Dermis microvascular lymphatic vessel endothelial cell (primary cell): ENCODE measurements at regions not wholly inside any gene's neighbourhood (a gene's known extent, or its start where the extent isn't known, plus 50 kb on each side); places are given as distances from the start of the nearest gene placed in this dataset.

Source experiments
- DNase-seq, 2 donors: peaks; one replicate each; pipeline versions ENCODE4 v3.0.0 to v3.0.0-alpha.2; 2010; ENCODE audit warnings: low read depth in 2 of 2

DNA sequence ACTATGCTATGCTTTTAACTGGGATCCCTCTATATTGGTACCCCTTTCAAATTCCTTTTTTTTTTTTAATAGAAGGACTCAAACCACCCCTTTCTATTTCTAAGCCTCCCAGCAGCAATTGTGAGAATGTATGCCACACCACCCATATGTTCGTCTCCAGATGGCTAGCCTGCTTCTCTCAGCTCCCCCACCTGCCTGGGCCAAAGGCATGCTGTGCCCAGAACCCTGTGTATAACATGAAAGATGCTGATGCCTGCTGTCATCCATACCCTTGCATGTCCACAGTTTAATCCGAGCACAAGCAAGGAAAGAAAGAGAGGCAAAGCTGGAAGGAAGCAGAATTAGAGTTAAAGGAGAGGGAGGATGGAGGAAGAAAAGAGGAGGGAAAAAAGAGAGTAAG lies 159.5 kb upstream of the CNTN6 start:
- no peak for DNase-seq

DNA sequence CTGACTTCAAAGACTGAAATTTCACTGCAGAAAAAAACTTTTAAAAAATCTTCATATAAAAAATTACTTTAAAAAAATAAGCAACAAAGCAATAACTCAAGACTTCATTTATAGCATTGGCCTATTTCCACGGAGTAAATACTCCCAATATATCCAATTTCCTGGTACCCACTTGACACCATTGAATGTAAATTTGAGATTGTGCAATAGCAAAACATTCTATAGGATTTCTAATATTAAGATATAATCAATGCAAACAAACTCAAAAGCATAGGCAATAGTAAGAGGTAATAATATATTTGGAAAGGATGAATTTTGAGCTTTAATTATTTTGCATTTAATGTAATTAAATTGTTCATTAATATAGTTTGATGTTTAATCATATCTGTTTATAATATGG lies 148.0 kb upstream of the CNTN6 start:
- no peak for DNase-seq

DNA sequence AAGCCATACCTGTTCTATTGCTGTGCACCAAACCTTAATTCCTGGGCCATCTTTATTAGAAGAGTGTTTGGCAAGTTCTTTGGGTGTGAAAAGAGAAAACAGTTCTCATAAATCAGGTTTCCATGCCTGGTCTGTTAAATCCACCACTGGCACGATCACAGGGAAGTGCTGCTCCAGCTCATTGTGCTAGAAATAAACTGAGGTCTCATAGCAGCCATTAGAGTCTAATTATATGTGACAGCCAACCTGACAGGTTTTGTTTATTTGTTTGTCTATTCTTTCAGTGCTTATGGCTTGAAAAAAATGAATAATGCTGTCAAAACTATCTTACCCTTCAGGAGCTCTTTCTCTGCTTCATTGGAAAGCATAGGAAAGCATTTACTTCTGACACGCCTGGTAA lies 147.1 kb upstream of the CNTN6 start:
- no peak for DNase-seq

DNA sequence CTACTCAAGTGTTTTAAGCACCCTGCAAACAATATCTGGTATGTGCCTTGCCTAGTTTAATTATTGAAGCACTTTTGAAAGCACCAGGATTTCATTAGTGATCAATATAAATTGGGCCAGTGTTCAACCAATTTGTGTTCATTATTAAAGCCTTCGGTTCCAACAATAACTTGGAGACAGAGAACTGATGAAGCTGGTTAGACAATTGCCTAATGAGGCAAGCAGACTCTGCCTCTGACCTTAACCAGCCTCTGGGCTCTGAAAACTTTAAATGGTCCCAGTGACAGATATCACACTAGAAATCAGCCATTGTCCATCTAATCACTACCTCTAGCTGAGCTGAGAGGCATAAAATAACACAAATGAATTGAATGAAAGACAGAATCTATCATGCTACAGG lies 139.9 kb upstream of the CNTN6 start:
- no peak for DNase-seq

DNA sequence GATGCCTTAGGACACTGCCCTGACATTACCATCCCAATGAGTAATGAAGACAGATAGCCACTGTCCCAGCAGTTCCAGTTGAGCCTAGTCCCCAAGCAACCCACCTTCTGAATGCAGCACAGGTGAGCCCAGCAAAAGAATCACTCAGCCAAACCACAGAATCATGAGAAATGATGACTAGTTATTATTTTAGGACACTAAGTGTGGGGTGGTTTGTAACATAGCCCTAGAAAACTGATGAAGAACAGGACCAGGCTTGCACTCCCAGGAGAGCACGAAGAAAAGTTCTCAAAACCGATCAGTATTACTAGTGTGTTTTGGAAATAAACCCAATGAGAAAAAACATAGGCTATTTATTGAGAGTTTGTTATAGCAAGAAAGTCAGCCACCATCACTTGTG lies 129.6 kb upstream of the CNTN6 start:
- no peak for DNase-seq

DNA sequence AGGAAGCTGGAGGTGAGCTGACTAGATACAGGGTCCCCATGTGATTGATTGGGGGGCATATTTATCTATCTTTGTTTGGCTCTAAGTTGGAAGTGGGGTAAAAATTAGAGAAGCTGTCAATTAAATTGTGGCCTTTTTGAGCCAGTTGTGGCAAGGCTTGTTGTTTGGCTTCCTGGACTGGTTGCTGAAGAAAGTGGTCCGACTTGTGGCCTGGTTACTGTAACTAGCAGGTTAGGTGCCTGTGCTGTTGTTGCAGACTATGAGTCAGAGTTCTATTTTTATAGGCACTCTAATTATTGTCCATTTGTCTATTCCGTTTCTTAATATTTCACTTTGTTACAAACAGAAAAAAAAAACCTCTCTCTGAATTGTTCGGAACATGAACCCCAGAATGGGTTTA lies 129.1 kb upstream of the CNTN6 start:
- DNase-seq, result no peak

DNA sequence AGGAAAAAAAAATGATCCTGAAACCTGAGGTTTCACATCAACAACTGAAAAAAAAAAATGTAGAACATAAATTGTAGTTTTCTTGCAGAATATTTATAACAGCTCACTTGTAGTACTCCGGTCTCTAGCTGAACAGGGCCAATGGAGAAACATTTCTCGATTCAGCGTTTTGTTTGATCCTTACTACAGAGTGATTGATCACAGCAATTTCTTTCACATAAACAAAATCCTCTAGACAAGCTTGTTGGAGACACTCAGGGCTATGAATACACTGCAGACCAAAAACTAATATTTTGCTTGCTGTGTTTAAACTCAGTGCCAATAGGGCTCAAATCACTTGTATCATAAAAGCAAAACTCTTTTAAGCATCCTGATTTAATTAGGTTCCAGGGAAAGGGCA lies 127.0 kb upstream of the CNTN6 start:
- no peak for DNase-seq

DNA sequence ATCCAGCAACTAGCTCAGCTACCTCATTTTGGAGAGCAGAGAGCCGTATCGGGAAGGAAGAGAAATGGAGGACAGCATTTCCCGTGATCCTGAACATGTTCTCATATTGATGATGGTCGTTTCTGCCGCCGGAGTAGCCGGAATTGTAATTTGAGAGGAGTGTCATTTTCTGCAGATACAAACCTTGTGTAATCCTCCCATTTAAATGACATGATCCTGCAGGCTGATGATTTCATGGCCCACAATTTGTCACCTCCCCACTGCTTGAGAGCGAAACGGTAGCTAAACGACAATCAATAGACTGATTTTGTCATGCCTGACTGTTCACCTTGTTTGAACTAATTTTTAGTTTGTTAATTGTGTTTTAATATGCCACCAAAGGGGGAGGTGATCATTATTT lies 126.5 kb upstream of the CNTN6 start:
- DNase-seq, result no peak

DNA sequence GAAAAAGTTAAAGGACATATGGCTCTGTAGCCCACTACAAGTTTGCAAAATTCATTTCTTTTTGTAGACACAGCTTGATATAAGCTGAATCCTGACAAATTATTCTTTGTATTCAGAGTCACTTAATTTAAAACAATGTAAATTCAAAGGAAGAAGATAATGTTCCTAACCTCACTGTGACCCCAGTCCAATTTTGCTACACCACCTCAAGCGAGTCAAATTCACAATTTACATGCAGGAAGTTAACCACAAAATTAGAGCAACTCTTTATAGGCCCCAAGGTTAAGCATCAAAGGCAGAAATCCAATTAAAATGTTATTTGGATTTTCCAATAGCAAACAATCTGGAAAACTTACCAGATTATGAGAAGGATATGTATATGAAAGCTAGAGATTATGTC lies 119.5 kb upstream of the CNTN6 start:
- DNase-seq, result no peak

DNA sequence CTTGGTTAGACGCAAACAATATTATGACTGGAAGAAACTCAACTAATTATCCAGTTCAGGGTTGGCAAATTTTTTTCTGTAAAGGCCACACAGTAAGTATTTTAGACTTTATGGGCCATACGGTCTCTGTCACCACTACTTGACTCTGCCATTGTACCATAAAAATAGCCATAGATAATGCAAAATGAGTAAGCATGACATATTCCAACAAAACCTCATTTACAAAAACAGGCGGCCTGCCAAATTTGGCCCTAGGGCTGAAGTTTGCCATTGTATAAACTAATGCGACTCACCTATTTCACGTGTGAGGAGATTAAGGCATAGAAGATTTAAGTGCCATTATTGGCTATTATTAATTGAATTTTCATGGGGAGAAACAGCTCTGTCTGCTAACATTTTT lies 116.8 kb upstream of the CNTN6 start:
- no peak for DNase-seq

DNA sequence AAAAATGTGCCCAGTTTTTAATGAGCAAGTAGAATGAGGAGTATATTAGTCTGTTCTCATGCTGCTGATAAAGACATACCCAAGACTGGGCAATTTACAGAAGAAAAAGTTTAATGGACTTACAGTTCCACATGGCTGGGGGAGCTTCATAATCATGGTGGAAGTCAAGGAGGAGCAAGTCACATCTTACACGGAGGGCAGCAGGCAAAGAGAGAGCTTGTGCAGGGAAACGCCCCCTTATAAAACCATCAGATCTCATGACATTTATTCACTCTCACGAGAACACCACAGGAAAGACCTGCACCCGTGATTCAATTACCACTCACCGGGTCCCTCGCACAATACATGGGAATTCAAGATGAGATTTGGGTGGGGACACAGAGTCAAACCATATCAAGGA lies 111.7 kb upstream of the CNTN6 start:
- no peak for DNase-seq

DNA sequence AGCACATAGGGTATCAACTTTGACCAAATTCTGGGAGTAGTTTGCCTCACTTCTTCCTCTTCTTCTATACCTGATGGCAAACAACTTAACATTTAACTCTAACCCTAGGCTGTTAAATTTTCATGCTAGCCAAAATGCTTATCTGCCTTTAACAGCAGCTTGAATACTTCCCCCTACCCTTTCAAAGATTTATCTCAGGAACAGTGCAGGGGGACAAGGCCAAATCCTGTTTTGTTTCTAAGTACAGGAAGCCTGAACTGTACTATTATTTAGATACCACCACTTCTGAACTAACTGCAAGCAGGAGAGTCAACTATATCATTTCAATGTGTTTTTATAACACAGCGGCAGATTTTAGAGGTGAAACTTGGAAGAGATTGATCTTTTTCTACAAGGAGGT lies 104.0 kb upstream of the CNTN6 start:
- DNase-seq, result no peak

DNA sequence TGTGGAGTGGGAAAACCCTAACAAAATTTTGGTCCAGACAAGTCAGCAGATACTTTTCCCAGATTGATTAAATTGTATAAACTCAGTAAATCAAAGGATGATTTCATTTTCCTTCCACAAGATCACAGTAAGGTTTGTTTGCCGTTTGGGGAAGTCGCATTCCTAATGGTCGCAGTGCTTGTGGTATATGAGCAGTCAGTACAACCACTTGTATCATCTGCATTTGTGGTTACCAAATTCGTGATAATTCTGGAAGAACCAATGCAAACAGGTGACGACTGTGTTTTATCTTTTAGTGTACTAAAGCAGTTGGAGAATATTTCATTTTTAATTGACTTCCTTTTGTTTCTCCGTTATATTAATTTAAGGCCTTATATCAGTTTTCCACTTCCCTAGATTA lies 100.0 kb upstream of the CNTN6 start:
- no peak for DNase-seq

DNA sequence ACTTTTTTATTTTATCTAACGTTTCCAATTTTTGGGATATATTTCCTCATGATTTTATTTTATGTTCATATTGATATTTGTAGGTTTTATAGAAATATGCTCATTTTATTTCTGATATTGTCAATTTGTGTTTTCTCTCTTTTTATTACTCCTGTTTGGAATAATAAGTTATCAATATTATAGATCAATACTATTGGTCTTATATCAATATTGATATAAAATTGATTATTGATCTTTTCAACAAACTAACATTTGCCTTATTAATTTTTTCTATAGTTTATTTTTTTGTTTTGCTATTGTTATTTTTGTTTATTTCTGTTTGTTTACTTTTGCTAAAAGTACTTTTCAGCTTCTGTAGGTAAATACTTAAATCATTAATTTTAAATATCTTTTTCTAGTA lies 90.8 kb upstream of the CNTN6 start:
- DNase-seq, result no peak

DNA sequence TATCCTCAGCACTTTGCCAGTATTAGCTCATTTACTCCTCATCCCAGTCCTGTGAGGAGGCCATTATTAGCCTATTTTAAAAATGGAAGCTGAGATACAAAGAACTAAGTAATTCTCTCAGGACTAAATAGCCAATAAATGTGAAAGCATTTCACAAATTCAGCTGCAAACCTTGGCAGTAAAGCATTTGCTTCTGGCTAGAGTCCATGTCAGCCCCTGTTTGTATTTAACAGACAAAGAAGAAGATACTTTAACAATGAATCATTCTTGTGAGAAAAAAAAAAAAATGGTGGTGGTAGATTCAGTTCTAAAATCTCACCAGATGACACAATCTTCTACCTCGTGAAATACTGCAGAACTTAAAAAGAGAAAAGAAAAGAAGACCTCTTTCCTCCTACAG lies 85.0 kb upstream of the CNTN6 start:
- DNase-seq, result no peak

DNA sequence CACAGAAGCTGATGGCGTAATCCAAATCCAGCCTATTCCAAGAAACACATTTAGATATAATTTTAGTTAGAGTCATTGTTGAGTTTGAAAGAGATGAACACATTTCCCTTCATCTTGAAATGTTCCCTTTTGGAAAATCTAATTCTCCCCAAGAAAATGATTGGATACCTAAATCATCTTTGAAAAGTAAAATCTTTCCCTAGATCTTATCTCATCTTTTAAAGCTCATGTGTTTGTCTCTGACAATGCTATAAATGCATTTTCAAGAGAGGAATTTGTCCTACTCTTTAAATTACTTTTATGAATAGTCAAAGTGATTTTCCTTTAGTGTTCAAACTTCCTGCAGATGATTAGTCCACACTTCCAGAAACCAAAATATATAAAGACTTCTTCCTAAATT lies 82.6 kb upstream of the CNTN6 start:
- DNase-seq, result no peak

DNA sequence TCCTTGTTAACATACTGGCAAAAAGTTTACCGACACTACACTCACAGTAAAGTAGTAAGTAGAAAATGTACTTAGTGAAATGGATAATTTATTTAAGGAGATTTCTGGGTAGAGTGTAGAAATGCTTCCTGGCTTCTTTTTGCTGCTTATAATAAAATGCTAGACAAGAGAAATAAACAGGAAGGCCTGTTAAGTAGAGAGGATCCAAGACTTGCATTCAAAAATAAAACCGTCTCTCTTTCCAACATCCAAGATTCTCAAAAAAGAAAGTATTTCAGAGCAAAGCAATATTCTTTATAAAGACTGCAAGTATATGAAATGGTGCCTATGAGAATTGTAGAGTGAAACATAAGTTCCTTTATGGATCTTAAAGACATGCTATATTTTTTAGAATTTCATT lies 77.0 kb upstream of the CNTN6 start:
- no peak for DNase-seq

DNA sequence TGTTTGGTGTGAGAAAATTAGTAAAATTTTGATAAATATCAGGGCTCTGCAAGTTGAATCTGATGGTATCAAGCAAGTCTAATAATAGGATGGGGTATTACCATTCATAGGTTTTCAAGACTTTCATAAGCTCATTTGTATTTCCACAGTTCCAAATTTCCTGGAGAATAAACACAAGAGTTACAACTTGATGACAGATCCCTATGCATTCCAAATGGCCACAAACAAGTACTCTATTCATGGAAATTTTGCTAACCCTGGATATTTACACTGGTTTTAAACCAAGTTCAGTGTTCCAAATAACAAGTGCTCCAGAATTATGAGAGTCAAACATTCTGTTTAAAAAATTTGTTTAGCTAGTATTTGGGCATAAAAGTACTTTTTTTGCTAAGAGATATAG lies 75.0 kb upstream of the CNTN6 start:
- DNase-seq, result no peak

DNA sequence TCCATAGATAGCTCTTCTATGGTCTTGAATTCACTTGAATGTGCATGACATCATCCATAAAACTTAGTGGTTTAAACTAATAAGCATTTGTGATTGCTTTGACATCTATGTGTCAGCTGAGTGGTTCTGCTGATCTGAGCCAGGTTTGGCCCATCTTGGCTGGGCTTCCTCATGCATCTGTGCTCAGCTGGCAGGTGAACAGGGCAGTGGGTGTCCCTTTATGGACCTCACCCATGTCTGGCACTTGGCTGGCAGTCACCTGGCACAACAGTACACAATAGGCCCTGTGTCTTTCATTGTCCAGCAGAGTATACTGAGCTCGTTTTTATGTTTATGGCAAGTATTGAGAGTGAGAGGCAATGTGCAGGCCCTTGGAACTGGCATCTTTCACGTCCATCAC lies 73.7 kb upstream of the CNTN6 start:
- no peak for DNase-seq

DNA sequence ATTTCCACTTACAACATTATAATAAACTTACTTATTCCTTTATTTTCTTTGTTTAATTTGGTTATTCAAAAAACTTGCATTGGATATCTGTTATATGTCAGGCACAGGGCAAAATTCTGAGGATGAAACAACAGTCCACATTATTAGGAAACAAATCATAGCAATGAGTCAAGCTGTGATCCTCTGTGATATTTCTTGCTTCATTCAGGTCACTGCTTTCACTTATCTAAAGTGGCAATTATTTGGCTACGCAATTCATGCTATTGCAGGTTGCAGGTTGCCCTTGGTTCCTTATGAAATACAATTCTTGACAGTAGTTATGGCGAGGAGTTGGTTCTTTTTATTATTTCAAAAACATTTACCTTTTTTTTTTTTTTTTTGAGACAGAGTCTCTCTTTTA lies 66.4 kb upstream of the CNTN6 start:
- no peak for DNase-seq

DNA sequence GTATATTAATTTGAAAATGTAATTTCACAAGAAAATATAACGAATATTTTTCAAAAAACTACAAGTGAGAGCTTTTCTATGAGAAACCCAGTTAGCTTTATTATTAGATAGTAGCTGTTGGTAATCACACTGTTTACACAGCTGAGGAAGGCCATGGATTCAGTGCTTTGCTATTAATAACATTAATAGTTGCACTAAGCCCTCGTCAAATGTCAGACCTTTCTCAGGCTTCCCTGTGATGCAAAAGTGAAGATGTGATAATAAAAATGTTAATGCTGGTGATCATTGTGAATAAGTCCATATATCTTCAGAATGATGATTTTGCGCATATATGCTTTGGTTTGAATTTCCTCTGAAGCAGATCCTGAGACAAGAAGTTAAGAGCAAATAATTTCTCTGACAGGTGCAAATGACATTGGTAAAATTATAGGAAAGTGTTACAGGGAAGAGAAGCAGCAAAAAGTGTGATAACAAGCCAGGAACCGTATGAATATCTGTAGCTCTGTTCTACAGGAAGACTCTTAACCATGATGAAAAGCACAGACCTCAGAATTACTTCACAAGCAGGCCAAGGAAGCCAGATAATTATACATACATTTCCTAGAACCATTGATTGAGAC lies 56.5 kb upstream of the CNTN6 start:
- DNase-seq, result no peak

DNA sequence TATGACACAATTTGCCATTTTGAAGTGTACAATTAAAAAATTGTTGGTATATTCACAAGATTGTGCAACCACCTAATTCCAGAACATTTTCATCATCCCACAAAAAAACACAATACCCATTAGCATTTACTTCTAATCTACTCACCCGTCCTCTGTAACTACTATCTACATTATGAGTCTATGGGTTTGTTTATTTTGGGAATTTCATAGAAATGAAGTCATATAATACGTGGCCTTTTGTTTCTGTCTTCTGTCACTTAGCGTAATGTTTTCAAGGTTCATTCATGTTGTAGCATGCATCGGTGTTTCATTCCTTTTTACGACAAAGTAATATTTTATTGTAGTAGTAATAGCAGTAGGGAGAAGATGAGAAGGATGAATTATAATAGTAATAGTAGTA lies 55.2 kb upstream of the CNTN6 start:
- DNase-seq, result no peak
